ENCODE measurements at regions not wholly inside any gene's neighbourhood (a gene's known extent, or its start where the extent isn't known, plus 50 kb on each side); places are given as distances from the start of the nearest gene placed in this dataset.
"Not testable (repeated sequence)": the region's sequence is repeated elsewhere in the genome, so short reads cannot be mapped to it uniquely, and the experiment has no call there.

GRCh38 chr4:95779447-95779846, 60.4 kb upstream of the PDHA2 start:
- no peak for DNase-seq (ENCODE audit: low read depth in 2 of 2)

- DNase-seq (ENCODE audit: low read depth in 2 of 2): no peak
Observed at GRCh38 chr4:95778666-95779065, 61.2 kb upstream of the PDHA2 start.

GRCh38 chr4:95770605-95771004, 69.3 kb upstream of the PDHA2 start:
- DNase-seq (ENCODE audit: low read depth in 2 of 2): not testable (repeated sequence)

- no peak for DNase-seq (ENCODE audit: low read depth in 2 of 2)
Observed at GRCh38 chr4:95764961-95765360, 74.9 kb upstream of the PDHA2 start.

GRCh38 chr4:95761871-95762270, 78.0 kb upstream of the PDHA2 start:
- no peak for DNase-seq (ENCODE audit: low read depth in 2 of 2)

GRCh38 chr4:95761426-95761825, 78.5 kb upstream of the PDHA2 start:
- DNase-seq (ENCODE audit: low read depth in 2 of 2): peak; percentile 0 to 2

GRCh38 chr4:95760646-95761045, 79.2 kb upstream of the PDHA2 start:
- not testable (repeated sequence) for DNase-seq (ENCODE audit: low read depth in 2 of 2)

GRCh38 chr4:95758001-95758400, 81.9 kb upstream of the PDHA2 start:
- no peak for DNase-seq (ENCODE audit: low read depth in 2 of 2)

GRCh38 chr4:95754667-95755066, 85.2 kb upstream of the PDHA2 start:
- DNase-seq (ENCODE audit: low read depth in 2 of 2): no peak

GRCh38 chr4:95749204-95749603, 90.7 kb upstream of the PDHA2 start:
- no peak for DNase-seq (ENCODE audit: low read depth in 2 of 2)

GRCh38 chr4:95742872-95743271, 97.0 kb upstream of the PDHA2 start:
- DNase-seq (ENCODE audit: low read depth in 2 of 2): no peak

- DNase-seq (ENCODE audit: low read depth in 2 of 2): no peak
Observed at GRCh38 chr4:95742179-95742578, 97.7 kb upstream of the PDHA2 start.

GRCh38 chr4:95732061-95732460, 107.8 kb upstream of the PDHA2 start:
- no peak for DNase-seq (ENCODE audit: low read depth in 2 of 2)

- no peak for DNase-seq (ENCODE audit: low read depth in 2 of 2)
Observed at GRCh38 chr4:95729596-95729995, 110.3 kb upstream of the PDHA2 start.

- DNase-seq (ENCODE audit: low read depth in 2 of 2): peak; percentile 11 to 16
Observed at GRCh38 chr4:95728145-95728544, 111.7 kb upstream of the PDHA2 start.

GRCh38 chr4:95715830-95716229, 124.1 kb upstream of the PDHA2 start:
- DNase-seq (ENCODE audit: low read depth in 2 of 2): no peak

GRCh38 chr4:95714571-95714970, 125.3 kb upstream of the PDHA2 start:
- DNase-seq (ENCODE audit: low read depth in 2 of 2): no peak

GRCh38 chr4:95705323-95705722, 134.6 kb upstream of the PDHA2 start:
- no peak for DNase-seq (ENCODE audit: low read depth in 2 of 2)

- DNase-seq (ENCODE audit: low read depth in 2 of 2): no peak
Observed at GRCh38 chr4:95701500-95702170, 138.3 kb upstream of the PDHA2 start.

- DNase-seq (ENCODE audit: low read depth in 2 of 2): no peak
Observed at GRCh38 chr4:95694411-95694810, 145.5 kb upstream of the PDHA2 start.

- DNase-seq (ENCODE audit: low read depth in 2 of 2): no peak
Observed at GRCh38 chr4:95693594-95693993, 144.8 kb upstream of the UNC5C start.

- DNase-seq (ENCODE audit: low read depth in 2 of 2): no peak
Observed at GRCh38 chr4:95676190-95676589, 127.4 kb upstream of the UNC5C start.

GRCh38 chr4:95675623-95676022, 126.8 kb upstream of the UNC5C start:
- no peak for DNase-seq (ENCODE audit: low read depth in 2 of 2)

GRCh38 chr4:95674521-95674981, 125.8 kb upstream of the UNC5C start:
- no peak for DNase-seq (ENCODE audit: low read depth in 2 of 2)

Measured in fibroblast of skin of left quadriceps (primary cell).